BLaER1 (cell line): ENCODE measurements at regions not wholly inside any gene's neighbourhood (a gene's known extent, or its start where the extent isn't known, plus 50 kb on each side); places are given as distances from the start of the nearest gene placed in this dataset.

Source experiments
- H3K27ac ChIP-seq: shearing (Covaris generic); formaldehyde crosslinking; 2 replicates; pipeline ENCODE4 v1.8.1; 2022
- H3K27me3 ChIP-seq: shearing (Covaris generic); formaldehyde crosslinking; 2 replicates; pipeline ENCODE4 v1.8.1; 2022
- H3K36me3 ChIP-seq: shearing (Covaris generic); formaldehyde crosslinking; 2 replicates; pipeline ENCODE4 v1.8.1; 2022
- H3K4me1 ChIP-seq: shearing (Covaris generic); formaldehyde crosslinking; 2 replicates; pipeline ENCODE4 v1.8.1; 2022
- H3K4me2 ChIP-seq: shearing (Covaris generic); formaldehyde crosslinking; 2 replicates; pipeline ENCODE4 v1.8.1; 2022
- H3K4me3 ChIP-seq: shearing (Covaris generic); formaldehyde crosslinking; 2 replicates; pipeline ENCODE4 v1.8.1; 2022
- H3K9ac ChIP-seq: shearing (Covaris generic); formaldehyde crosslinking; 2 replicates; pipeline ENCODE4 v1.8.1; 2022
- H3K9me3 ChIP-seq: shearing (Covaris generic); formaldehyde crosslinking; 2 replicates; pipeline ENCODE4 v1.8.1; 2022
- H4K20me1 ChIP-seq: shearing (Covaris generic); formaldehyde crosslinking; 2 replicates; pipeline ENCODE4 v1.8.1; 2022
- Cebpa-rat ChIP-seq: shearing (Covaris generic); IDR thresholded peaks from 2 replicates; pipeline ENCODE4 v1.8.1; 2022

GRCh38 chr2:147568109-147568508 is 276.7 kb upstream of the ACVR2A start:
- Histone ChIP-seq H3K4me1 (no peaks in the 10 kb centered on the region), H3K27me3 (no peaks in the 10 kb centered on the region), H4K20me1 (no peaks in the 10 kb centered on the region), H3K9me3 (no peaks in the 10 kb centered on the region), H3K36me3 (no peaks in the 10 kb centered on the region), H3K4me3 (no peak overlapping the region), H3K9ac (no peak overlapping the region), H3K27ac (no peak overlapping the region), H3K4me2 (no peak overlapping the region)
- TF ChIP-seq Cebpa-rat: no peak

DNA sequence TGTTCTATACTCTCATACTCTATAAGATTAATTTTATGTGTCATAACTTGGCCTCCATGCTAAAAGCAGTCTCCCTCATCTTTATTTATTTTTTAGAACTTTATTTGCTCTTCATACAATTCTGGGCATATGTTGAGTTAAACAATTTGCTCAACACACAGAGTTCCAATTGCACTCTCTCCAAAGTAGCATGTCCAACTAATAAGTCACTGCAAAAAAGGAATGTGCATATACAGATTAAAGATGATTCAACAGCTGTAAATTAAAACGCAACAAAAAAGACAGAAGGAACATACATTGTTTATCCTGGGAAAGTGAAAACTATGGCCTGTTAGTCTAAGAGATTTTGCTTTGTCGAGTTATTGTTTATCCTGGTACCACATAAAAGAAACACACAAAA is 277.7 kb upstream of the ACVR2A start:
- Histone ChIP-seq H3K4me1 (no peaks in the 10 kb centered on the region), H3K4me2 (no peak overlapping the region), H3K27me3 (no peaks in the 10 kb centered on the region), H3K36me3 (no peaks in the 10 kb centered on the region), H3K27ac (no peak overlapping the region), H3K9ac (no peak overlapping the region), H3K9me3 (no peaks in the 10 kb centered on the region), H3K4me3 (no peak overlapping the region), H4K20me1 (no peaks in the 10 kb centered on the region)
- no peak for TF ChIP-seq Cebpa-rat

DNA sequence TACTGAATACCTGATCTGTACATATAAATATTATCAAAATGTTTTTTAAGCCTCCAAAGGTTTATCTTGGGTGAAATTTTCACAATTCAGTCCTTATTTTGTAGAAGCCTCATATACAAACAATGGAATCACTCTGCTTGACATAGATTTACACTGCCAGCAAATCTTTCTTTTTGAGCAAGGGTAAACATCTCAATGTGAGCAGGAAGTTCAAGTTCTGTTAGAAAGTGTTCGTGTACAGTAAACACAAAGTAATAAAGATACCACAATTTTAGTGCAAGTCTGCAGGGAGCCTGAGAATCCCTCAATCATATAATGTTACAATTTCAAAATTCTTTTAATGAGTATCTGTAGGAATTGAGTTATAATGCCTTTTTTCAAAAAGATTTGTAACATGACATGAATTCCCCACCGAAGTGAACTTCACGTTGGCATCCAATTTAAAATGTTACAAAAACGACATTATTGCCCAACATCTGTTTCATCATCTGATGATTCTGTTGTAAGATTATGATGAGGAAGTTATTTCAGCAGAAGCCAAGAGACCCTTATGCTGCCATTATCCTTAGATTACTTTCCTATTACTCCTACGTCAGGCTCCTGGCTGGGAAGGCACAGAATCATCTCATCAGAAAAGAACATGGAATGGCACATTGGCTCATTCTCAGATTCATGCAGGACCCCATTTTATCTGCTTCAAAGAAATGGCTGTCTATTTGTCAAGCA is 283.9 kb upstream of the ACVR2A start:
- no peak for TF ChIP-seq Cebpa-rat
- Histone ChIP-seq H4K20me1 (no peaks in the 10 kb centered on the region), H3K4me1 (no peaks in the 10 kb centered on the region), H3K9ac (no peak overlapping the region), H3K36me3 (no peaks in the 10 kb centered on the region), H3K9me3 (no peaks in the 10 kb centered on the region), H3K4me2 (no peak overlapping the region), H3K27me3 (no peaks in the 10 kb centered on the region), H3K4me3 (no peak overlapping the region), H3K27ac (no peak overlapping the region)

- Histone ChIP-seq H3K27ac (no peak overlapping the region), H4K20me1 (no peaks in the 10 kb centered on the region), H3K9ac (no peak overlapping the region), H3K4me3 (no peak overlapping the region), H3K4me2 (no peak overlapping the region), H3K4me1 (no peaks in the 10 kb centered on the region), H3K27me3 (no peaks in the 10 kb centered on the region), H3K36me3 (no peaks in the 10 kb centered on the region), H3K9me3 (no peaks in the 10 kb centered on the region)
- TF ChIP-seq Cebpa-rat: no peak
Observed at GRCh38 chr2:147559070-147559725, 285.6 kb upstream of the ACVR2A start.

DNA sequence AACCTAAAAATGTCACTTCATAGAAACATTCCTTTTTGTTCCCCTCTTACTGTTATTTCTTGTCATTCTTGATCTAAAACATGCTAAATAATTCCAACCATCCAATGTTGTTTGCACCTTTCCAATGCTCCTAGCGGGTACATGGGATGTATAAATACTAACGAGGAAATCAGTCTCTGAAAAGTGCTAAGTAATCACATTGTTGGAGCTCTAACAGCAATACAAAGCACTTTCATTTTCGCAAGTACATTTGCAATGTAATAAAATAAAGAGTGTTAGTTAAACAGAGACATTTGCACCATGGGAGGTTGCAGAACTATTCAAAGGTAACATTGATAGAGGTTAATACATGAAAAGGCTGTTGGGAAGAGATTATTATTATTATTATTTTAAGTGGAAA is 286.2 kb upstream of the ACVR2A start:
- no peaks in the 10 kb centered on the region for H3K4me1 ChIP-seq
- no peaks in the 10 kb centered on the region for H3K9me3 ChIP-seq
- H3K4me2 ChIP-seq: no peak overlapping the region
- H3K27me3 ChIP-seq: no peaks in the 10 kb centered on the region
- H3K36me3 ChIP-seq: no peaks in the 10 kb centered on the region
- no peak overlapping the region for H3K4me3 ChIP-seq
- H3K27ac ChIP-seq: no peak overlapping the region
- TF ChIP-seq Cebpa-rat: no peak
- H4K20me1 ChIP-seq: no peaks in the 10 kb centered on the region
- H3K9ac ChIP-seq: no peak overlapping the region

- Histone ChIP-seq H3K4me1 (no peaks in the 10 kb centered on the region), H3K9me3 (no peaks in the 10 kb centered on the region), H3K9ac (no peak overlapping the region), H4K20me1 (no peaks in the 10 kb centered on the region), H3K27ac (no peak overlapping the region), H3K36me3 (no peaks in the 10 kb centered on the region), H3K4me2 (no peak overlapping the region), H3K27me3 (no peaks in the 10 kb centered on the region), H3K4me3 (no peak overlapping the region)
- no peak for TF ChIP-seq Cebpa-rat
Observed at GRCh38 chr2:147554521-147555107, 290.2 kb upstream of the ACVR2A start.

DNA sequence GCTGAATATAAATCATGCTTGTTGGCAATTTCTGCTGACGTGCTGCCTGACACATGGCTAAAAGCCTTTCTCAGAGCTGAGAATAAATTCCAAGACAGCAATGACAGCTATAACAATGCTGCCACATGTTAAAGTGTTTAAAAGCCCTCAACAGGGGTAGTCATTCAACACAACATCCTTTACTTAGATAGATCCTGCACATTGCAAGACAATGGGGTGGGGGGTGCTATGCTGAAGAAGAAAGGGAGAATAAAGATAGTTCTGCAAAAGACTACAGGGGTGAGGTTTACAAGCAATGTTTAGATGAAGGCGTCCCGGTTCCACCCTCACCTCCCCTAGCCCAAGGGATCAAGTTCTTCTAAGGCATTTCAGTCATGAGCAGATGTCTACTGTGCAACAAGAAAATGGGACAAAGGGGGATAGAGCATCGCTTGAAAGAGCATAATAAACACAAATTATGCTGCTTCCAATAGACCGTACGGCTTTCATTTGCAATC is 291.0 kb upstream of the ACVR2A start:
- no peak for TF ChIP-seq Cebpa-rat
- Histone ChIP-seq H3K27me3 (no peaks in the 10 kb centered on the region), H3K27ac (no peak overlapping the region), H4K20me1 (no peaks in the 10 kb centered on the region), H3K4me2 (no peak overlapping the region), H3K9me3 (no peaks in the 10 kb centered on the region), H3K36me3 (no peaks in the 10 kb centered on the region), H3K9ac (no peak overlapping the region), H3K4me3 (no peak overlapping the region), H3K4me1 (no peaks in the 10 kb centered on the region)

DNA sequence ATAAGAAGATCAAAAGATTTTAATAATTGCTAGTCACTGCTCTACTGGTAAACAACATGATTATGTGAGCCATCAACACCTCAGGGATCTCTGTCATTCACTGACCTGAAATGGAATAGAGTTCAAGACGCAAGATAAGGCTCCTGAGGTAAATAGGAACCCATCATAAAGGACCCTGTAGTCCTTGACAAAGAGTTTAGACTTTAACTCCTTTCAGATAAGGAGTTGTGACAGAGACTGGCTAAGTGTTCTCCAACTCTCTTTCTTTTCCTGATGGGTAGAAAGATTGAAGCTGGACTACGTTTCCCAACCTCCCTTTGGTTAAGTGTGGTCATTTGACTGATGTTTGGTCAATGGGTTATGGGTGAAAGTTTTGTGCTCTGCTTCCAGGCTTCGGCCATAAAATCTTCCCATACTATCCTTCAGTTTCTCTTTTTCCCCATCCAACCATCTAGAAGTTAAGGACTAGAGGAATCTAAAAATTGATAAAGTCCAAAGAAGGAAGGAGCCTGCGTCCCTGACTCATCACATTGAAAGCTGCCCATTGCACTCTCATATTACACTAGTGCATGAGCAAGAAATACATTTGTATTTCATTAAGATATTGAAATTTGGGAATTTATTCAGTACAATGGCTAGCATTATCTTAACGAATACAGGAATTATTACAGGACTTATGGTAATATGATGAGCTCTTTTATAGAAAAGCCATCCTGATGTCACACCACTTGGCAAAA is 293.7 kb upstream of the ACVR2A start:
- TF ChIP-seq Cebpa-rat: no peak

DNA sequence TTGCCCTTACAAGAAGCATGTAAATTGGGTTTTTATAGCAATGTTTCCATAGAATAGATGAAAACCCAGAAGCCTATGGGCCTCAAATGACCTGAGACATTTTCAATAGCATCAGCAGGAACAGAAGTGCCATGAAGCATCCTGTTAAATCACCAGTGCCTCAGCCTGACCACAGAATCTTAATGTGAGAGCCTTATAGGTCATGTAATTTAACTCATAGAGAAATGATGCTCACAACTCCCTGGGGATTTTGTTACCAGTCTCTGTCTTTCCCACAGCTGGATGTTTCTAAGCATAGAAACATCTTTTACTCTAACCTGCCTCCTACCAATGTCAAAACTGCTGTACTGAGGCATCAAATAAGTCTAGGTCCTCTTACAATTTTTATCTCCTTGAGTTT is 295.8 kb upstream of the ACVR2A start:
- Histone ChIP-seq H3K9me3 (no peaks in the 10 kb centered on the region), H3K4me3 (no peak overlapping the region), H3K4me1 (no peaks in the 10 kb centered on the region), H3K27ac (no peak overlapping the region), H4K20me1 (no peaks in the 10 kb centered on the region), H3K36me3 (no peaks in the 10 kb centered on the region), H3K27me3 (no peaks in the 10 kb centered on the region), H3K9ac (no peak overlapping the region), H3K4me2 (no peak overlapping the region)
- TF ChIP-seq Cebpa-rat: no peak

More for the DNA sequence above, 293.7 kb upstream of the ACVR2A start:
- no peaks in the 10 kb centered on the region for H3K36me3 ChIP-seq
- no peak overlapping the region for H3K4me2 ChIP-seq
- H3K27me3 ChIP-seq: no peaks in the 10 kb centered on the region
- H3K9ac ChIP-seq: no peak overlapping the region
- H3K4me3 ChIP-seq: no peak overlapping the region
- no peaks in the 10 kb centered on the region for H3K9me3 ChIP-seq
- H4K20me1 ChIP-seq: no peaks in the 10 kb centered on the region
- H3K27ac ChIP-seq: no peak overlapping the region
- H3K4me1 ChIP-seq: no peaks in the 10 kb centered on the region

GRCh38 chr2:147548451-147548850 is 296.4 kb upstream of the ACVR2A start:
- no peaks in the 10 kb centered on the region for H3K36me3 ChIP-seq
- no peak overlapping the region for H3K4me2 ChIP-seq
- no peaks in the 10 kb centered on the region for H3K4me1 ChIP-seq
- no peaks in the 10 kb centered on the region for H4K20me1 ChIP-seq
- H3K9me3 ChIP-seq: no peaks in the 10 kb centered on the region
- no peak for TF ChIP-seq Cebpa-rat
- no peak overlapping the region for H3K9ac ChIP-seq
- no peaks in the 10 kb centered on the region for H3K27me3 ChIP-seq
- no peak overlapping the region for H3K27ac ChIP-seq
- H3K4me3 ChIP-seq: no peak overlapping the region
